Keratinocyte (primary cell): ENCODE measurements at regions not wholly inside any gene's neighbourhood (a gene's known extent, or its start where the extent isn't known, plus 50 kb on each side); places are given as distances from the start of the nearest gene placed in this dataset.

Experiments
- DNase-seq: peaks from one replicate; pipeline ENCODE4 v3.0.0-alpha.2; 2011; ENCODE audit warnings: low read depth, missing footprints, low spot score
- FAIRE-seq: peaks from 2 replicates; lab custom pipeline; 2011; peaks lifted over from hg19 to GRCh38; lab: Jason Lieb, UNC
- H2AFZ ChIP-seq: 2 replicates; pipeline ENCODE4 v1.6.0; 2012; ENCODE audit warnings: low read length, control low read depth, inconsistent platforms; ENCODE audit not compliant: control insufficient read depth
- H3K27ac ChIP-seq: 2 replicates; pipeline ENCODE4 v1.5.1; 2011; ENCODE audit warnings: low read length; ENCODE audit not compliant: control insufficient read depth, insufficient read depth
- H3K27me3 ChIP-seq: 3 replicates; pipeline ENCODE4 v1.6.0; 2011; ENCODE audit warnings: low read length; ENCODE audit not compliant: control insufficient read depth, insufficient read depth; ENCODE audit errors: extremely low read depth
- H3K36me3 ChIP-seq, 2 experiments: 2 replicates in 1 of 2; 3 replicates in 1 of 2; pipeline ENCODE4 v1.5.1; 2011; ENCODE audit warnings: low read length in 2 of 2, mild to moderate bottlenecking in 1 of 2; ENCODE audit not compliant: control insufficient read depth in 2 of 2, insufficient read depth in 2 of 2; ENCODE audit errors: extremely low read depth in 1 of 2
- H3K4me1 ChIP-seq: 3 replicates; pipeline ENCODE4 v1.5.1; 2011; ENCODE audit warnings: low read length; ENCODE audit not compliant: control insufficient read depth, insufficient read depth; ENCODE audit errors: extremely low read depth
- H3K4me2 ChIP-seq: 3 replicates; pipeline ENCODE4 v1.6.0; 2011; ENCODE audit warnings: low read depth, low read length; ENCODE audit not compliant: control insufficient read depth, insufficient read depth; ENCODE audit errors: extremely low read depth
- H3K4me3 ChIP-seq, 3 experiments: fragments of 200-600 bp in 1 of 3; sonication (generic) in 1 of 3; 2 replicates in 2 of 3; 3 replicates in 1 of 3; pipeline ENCODE4 v1.5.1; 2011 to 2016; ENCODE audit warnings: low read length in 3 of 3, mild to moderate bottlenecking in 3 of 3, control low read depth in 2 of 3, inconsistent platforms in 1 of 3, low read depth in 1 of 3, mixed read lengths in 1 of 3, mixed run types in 1 of 3, moderate library complexity in 1 of 3; ENCODE audit not compliant: control insufficient read depth in 2 of 3, insufficient read depth in 2 of 3; ENCODE audit errors: extremely low read depth in 1 of 3
- H3K79me2 ChIP-seq: 2 replicates; pipeline ENCODE4 v1.6.0; 2012; ENCODE audit warnings: low read length; ENCODE audit not compliant: control insufficient read depth, insufficient read depth
- H3K9ac ChIP-seq: 3 replicates; pipeline ENCODE4 v1.6.0; 2011; ENCODE audit warnings: low read length; ENCODE audit not compliant: control insufficient read depth, insufficient read depth; ENCODE audit errors: extremely low read depth
- H3K9me1 ChIP-seq: 3 replicates; pipeline ENCODE4 v1.6.0; 2011; ENCODE audit warnings: low read length; ENCODE audit not compliant: control insufficient read depth, insufficient read depth; ENCODE audit errors: extremely low read depth
- H3K9me3 ChIP-seq: 2 replicates; pipeline ENCODE4 v1.5.1; 2012; ENCODE audit warnings: low read depth, low read length; ENCODE audit not compliant: control insufficient read depth
- H4K20me1 ChIP-seq: 3 replicates; pipeline ENCODE4 v1.6.0; 2011; ENCODE audit warnings: low read length; ENCODE audit not compliant: control insufficient read depth, insufficient read depth; ENCODE audit errors: extremely low read depth
- EZH2 ChIP-seq: IDR thresholded peaks from one replicate; pipeline ENCODE4 v1.6.1; 2012; ENCODE audit warnings: inconsistent platforms, mild to moderate bottlenecking, low read length, moderate library complexity
- dilution Hi-C: fragments of 300-500 bp; cut with MboI; formaldehyde crosslinking; loops from one replicate; pipeline ENCODE4 v1.7.0; 2020; ENCODE audit warnings: low sequenced_read_pairs; ENCODE audit not compliant: extremely low pct_ligation_motif_present
- TF ChIP-seq, protein P1 (sequence below), 3 experiments: IDR thresholded peaks in 1 of 3; conservative IDR thresholded peaks in 1 of 3; optimal IDR thresholded peaks in 1 of 3; 2 replicates in 2 of 3; 3 replicates in 1 of 3; pipeline versions ENCODE3 to v1.5.1; 2011; ENCODE audit warnings: low read length in 3 of 3, mild to moderate bottlenecking in 3 of 3, moderate library complexity in 2 of 3, control low read depth in 1 of 3, inconsistent platforms in 1 of 3; ENCODE audit not compliant: insufficient read depth in 2 of 3; ENCODE audit errors: extremely low read depth in 1 of 3

DNA sequence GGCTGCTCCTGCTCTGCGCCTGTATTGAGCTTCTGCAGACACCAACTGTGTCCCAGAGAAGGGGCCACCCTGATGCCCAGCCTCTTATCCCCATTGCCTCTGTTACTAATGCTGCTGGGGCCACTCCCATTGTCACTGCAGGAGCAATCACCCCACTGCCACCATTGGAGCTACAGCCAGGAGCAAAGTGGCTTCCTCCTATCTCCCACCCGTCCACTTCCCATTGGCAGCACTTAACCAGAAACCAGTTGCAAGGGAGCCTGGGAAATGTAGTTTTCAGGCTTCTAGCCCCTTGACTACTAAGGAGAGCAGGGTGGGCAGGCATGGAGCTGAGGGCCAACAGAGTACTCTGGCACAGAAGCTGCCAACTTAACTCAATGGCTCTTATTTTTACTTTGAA lies 55.9 kb upstream of the KLF13 start:
- no peaks in the 10 kb centered on the region for H3K4me1 ChIP-seq
- H2AFZ ChIP-seq = no peak overlapping the region
- H3K4me3 ChIP-seq = no peak overlapping the region
- DNase-seq (no peak), FAIRE-seq (no peak)
- no peaks in the 10 kb centered on the region for H3K36me3 ChIP-seq
- H3K27ac ChIP-seq = no peak overlapping the region
- TF ChIP-seq EZH2 = no peak
- TF ChIP-seq, protein P1, sequence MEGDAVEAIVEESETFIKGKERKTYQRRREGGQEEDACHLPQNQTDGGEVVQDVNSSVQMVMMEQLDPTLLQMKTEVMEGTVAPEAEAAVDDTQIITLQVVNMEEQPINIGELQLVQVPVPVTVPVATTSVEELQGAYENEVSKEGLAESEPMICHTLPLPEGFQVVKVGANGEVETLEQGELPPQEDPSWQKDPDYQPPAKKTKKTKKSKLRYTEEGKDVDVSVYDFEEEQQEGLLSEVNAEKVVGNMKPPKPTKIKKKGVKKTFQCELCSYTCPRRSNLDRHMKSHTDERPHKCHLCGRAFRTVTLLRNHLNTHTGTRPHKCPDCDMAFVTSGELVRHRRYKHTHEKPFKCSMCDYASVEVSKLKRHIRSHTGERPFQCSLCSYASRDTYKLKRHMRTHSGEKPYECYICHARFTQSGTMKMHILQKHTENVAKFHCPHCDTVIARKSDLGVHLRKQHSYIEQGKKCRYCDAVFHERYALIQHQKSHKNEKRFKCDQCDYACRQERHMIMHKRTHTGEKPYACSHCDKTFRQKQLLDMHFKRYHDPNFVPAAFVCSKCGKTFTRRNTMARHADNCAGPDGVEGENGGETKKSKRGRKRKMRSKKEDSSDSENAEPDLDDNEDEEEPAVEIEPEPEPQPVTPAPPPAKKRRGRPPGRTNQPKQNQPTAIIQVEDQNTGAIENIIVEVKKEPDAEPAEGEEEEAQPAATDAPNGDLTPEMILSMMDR (optimal IDR thresholded peaks at IDR 0.05 in 1 of 3, IDR thresholded peaks at IDR 0.05 in 1 of 3, conservative IDR thresholded peaks at IDR 0.05 in 1 of 3; ENCODE audit: extremely low read depth in 1 of 3, insufficient read depth in 2 of 3, low read length in 3 of 3) = no peak
- no peaks in the 10 kb centered on the region for H4K20me1 ChIP-seq
- no peaks in the 10 kb centered on the region for H3K27me3 ChIP-seq
- dilution Hi-C loops = no loop called here
- no peaks in the 10 kb centered on the region for H3K79me2 ChIP-seq
- no peak overlapping the region for H3K4me2 ChIP-seq
- no peaks in the 10 kb centered on the region for H3K9me1 ChIP-seq
- H3K9me3 ChIP-seq = no peaks in the 10 kb centered on the region
- H3K9ac ChIP-seq = no peak overlapping the region

DNA sequence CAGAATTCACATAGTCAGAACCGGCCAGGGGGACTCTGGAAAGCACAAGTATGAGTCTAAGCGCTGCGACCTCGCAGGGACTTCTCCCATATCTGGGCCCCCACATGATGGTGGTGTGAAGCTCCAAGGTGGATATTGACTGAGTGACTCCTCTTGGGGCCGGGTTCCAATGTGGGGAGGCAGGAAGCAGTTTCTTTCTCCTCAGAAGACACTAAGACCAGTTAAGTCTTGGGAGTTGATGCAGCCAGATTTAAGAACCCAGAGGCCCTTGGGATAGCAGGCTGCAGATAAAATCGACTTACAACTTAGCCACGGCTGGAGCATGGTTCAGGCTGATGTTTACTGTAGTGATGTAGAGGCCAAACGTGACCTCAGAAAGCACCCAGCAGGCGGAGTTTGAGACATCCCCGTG lies 55.4 kb upstream of the KLF13 start:
- Histone ChIP-seq H4K20me1 (no peaks in the 10 kb centered on the region), H3K27me3 (no peaks in the 10 kb centered on the region), H3K79me2 (no peaks in the 10 kb centered on the region), H3K9me1 (no peaks in the 10 kb centered on the region), H3K27ac (no peak overlapping the region), H3K4me2 (no peak overlapping the region), H3K36me3 (no peaks in the 10 kb centered on the region), H3K9ac (no peak overlapping the region), H3K4me1 (no peaks in the 10 kb centered on the region), H3K9me3 (no peaks in the 10 kb centered on the region), H2AFZ (no peak overlapping the region), H3K4me3 (no peak overlapping the region)
- TF ChIP-seq EZH2 = no peak
- TF ChIP-seq, protein P1 (optimal IDR thresholded peaks at IDR 0.05 in 1 of 3, IDR thresholded peaks at IDR 0.05 in 1 of 3, conservative IDR thresholded peaks at IDR 0.05 in 1 of 3; ENCODE audit: extremely low read depth in 1 of 3, insufficient read depth in 2 of 3, low read length in 3 of 3) = no peak
- no peak for DNase-seq
- dilution Hi-C loops = no loop called here
- no peak for FAIRE-seq
